Keratinocyte (primary cell): ENCODE measurements at regions not wholly inside any gene's neighbourhood (a gene's known extent, or its start where the extent isn't known, plus 50 kb on each side); places are given as distances from the start of the nearest gene placed in this dataset.

Source experiments
- DNase-seq: peaks from one replicate; pipeline ENCODE4 v3.0.0-alpha.2; 2011; ENCODE audit warnings: low read depth, missing footprints, low spot score
- FAIRE-seq: peaks from 2 replicates; lab custom pipeline; 2011; peaks lifted over from hg19 to GRCh38; lab: Jason Lieb, UNC
- H2AFZ ChIP-seq: 2 replicates; pipeline ENCODE4 v1.6.0; 2012; ENCODE audit warnings: low read length, control low read depth, inconsistent platforms; ENCODE audit not compliant: control insufficient read depth
- H3K27ac ChIP-seq: 2 replicates; pipeline ENCODE4 v1.5.1; 2011; ENCODE audit warnings: low read length; ENCODE audit not compliant: control insufficient read depth, insufficient read depth
- H3K27me3 ChIP-seq: 3 replicates; pipeline ENCODE4 v1.6.0; 2011; ENCODE audit warnings: low read length; ENCODE audit not compliant: control insufficient read depth, insufficient read depth; ENCODE audit errors: extremely low read depth
- H3K36me3 ChIP-seq, 2 experiments: 2 replicates in 1 of 2; 3 replicates in 1 of 2; pipeline ENCODE4 v1.5.1; 2011; ENCODE audit warnings: low read length in 2 of 2, mild to moderate bottlenecking in 1 of 2; ENCODE audit not compliant: control insufficient read depth in 2 of 2, insufficient read depth in 2 of 2; ENCODE audit errors: extremely low read depth in 1 of 2
- H3K4me1 ChIP-seq: 3 replicates; pipeline ENCODE4 v1.5.1; 2011; ENCODE audit warnings: low read length; ENCODE audit not compliant: control insufficient read depth, insufficient read depth; ENCODE audit errors: extremely low read depth
- H3K4me2 ChIP-seq: 3 replicates; pipeline ENCODE4 v1.6.0; 2011; ENCODE audit warnings: low read depth, low read length; ENCODE audit not compliant: control insufficient read depth, insufficient read depth; ENCODE audit errors: extremely low read depth
- H3K4me3 ChIP-seq, 3 experiments: fragments of 200-600 bp in 1 of 3; sonication (generic) in 1 of 3; 2 replicates in 2 of 3; 3 replicates in 1 of 3; pipeline ENCODE4 v1.5.1; 2011 to 2016; ENCODE audit warnings: low read length in 3 of 3, mild to moderate bottlenecking in 3 of 3, control low read depth in 2 of 3, inconsistent platforms in 1 of 3, low read depth in 1 of 3, mixed read lengths in 1 of 3, mixed run types in 1 of 3, moderate library complexity in 1 of 3; ENCODE audit not compliant: control insufficient read depth in 2 of 3, insufficient read depth in 2 of 3; ENCODE audit errors: extremely low read depth in 1 of 3
- H3K79me2 ChIP-seq: 2 replicates; pipeline ENCODE4 v1.6.0; 2012; ENCODE audit warnings: low read length; ENCODE audit not compliant: control insufficient read depth, insufficient read depth
- H3K9ac ChIP-seq: 3 replicates; pipeline ENCODE4 v1.6.0; 2011; ENCODE audit warnings: low read length; ENCODE audit not compliant: control insufficient read depth, insufficient read depth; ENCODE audit errors: extremely low read depth
- H3K9me1 ChIP-seq: 3 replicates; pipeline ENCODE4 v1.6.0; 2011; ENCODE audit warnings: low read length; ENCODE audit not compliant: control insufficient read depth, insufficient read depth; ENCODE audit errors: extremely low read depth
- H3K9me3 ChIP-seq: 2 replicates; pipeline ENCODE4 v1.5.1; 2012; ENCODE audit warnings: low read depth, low read length; ENCODE audit not compliant: control insufficient read depth
- H4K20me1 ChIP-seq: 3 replicates; pipeline ENCODE4 v1.6.0; 2011; ENCODE audit warnings: low read length; ENCODE audit not compliant: control insufficient read depth, insufficient read depth; ENCODE audit errors: extremely low read depth
- EZH2 ChIP-seq: IDR thresholded peaks from one replicate; pipeline ENCODE4 v1.6.1; 2012; ENCODE audit warnings: inconsistent platforms, mild to moderate bottlenecking, low read length, moderate library complexity
- dilution Hi-C: fragments of 300-500 bp; cut with MboI; formaldehyde crosslinking; loops from one replicate; pipeline ENCODE4 v1.7.0; 2020; ENCODE audit warnings: low sequenced_read_pairs; ENCODE audit not compliant: extremely low pct_ligation_motif_present
- TF ChIP-seq, protein P1 (sequence below), 3 experiments: IDR thresholded peaks in 1 of 3; conservative IDR thresholded peaks in 1 of 3; optimal IDR thresholded peaks in 1 of 3; 2 replicates in 2 of 3; 3 replicates in 1 of 3; pipeline versions ENCODE3 to v1.5.1; 2011; ENCODE audit warnings: low read length in 3 of 3, mild to moderate bottlenecking in 3 of 3, moderate library complexity in 2 of 3, control low read depth in 1 of 3, inconsistent platforms in 1 of 3; ENCODE audit not compliant: insufficient read depth in 2 of 3; ENCODE audit errors: extremely low read depth in 1 of 3

GRCh38 chr10:112004075-112004474, 179.5 kb downstream of the GPAM start:
- Histone ChIP-seq H3K9me1 (no peaks in the 10 kb centered on the region), H2AFZ (no peak overlapping the region), H3K9me3 (no peaks in the 10 kb centered on the region), H3K79me2 (no peaks in the 10 kb centered on the region), H3K36me3 (no peaks in the 10 kb centered on the region), H3K4me1 (no peaks in the 10 kb centered on the region), H3K4me3 (no peak overlapping the region), H3K27me3 (no peaks in the 10 kb centered on the region), H4K20me1 (no peaks in the 10 kb centered on the region), H3K9ac (no peak overlapping the region), H3K27ac (no peak overlapping the region), H3K4me2 (no peak overlapping the region)
- dilution Hi-C loops = no loop called here
- DNase-seq (no peak), FAIRE-seq (no peak)
- TF ChIP-seq, protein P1, sequence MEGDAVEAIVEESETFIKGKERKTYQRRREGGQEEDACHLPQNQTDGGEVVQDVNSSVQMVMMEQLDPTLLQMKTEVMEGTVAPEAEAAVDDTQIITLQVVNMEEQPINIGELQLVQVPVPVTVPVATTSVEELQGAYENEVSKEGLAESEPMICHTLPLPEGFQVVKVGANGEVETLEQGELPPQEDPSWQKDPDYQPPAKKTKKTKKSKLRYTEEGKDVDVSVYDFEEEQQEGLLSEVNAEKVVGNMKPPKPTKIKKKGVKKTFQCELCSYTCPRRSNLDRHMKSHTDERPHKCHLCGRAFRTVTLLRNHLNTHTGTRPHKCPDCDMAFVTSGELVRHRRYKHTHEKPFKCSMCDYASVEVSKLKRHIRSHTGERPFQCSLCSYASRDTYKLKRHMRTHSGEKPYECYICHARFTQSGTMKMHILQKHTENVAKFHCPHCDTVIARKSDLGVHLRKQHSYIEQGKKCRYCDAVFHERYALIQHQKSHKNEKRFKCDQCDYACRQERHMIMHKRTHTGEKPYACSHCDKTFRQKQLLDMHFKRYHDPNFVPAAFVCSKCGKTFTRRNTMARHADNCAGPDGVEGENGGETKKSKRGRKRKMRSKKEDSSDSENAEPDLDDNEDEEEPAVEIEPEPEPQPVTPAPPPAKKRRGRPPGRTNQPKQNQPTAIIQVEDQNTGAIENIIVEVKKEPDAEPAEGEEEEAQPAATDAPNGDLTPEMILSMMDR (optimal IDR thresholded peaks at IDR 0.05 in 1 of 3, IDR thresholded peaks at IDR 0.05 in 1 of 3, conservative IDR thresholded peaks at IDR 0.05 in 1 of 3; ENCODE audit: extremely low read depth in 1 of 3, insufficient read depth in 2 of 3, low read length in 3 of 3) = no peak
- TF ChIP-seq EZH2 = no peak

GRCh38 chr10:112005044-112005443, 178.5 kb downstream of the GPAM start:
- TF ChIP-seq EZH2 = no peak
- TF ChIP-seq, protein P1 (optimal IDR thresholded peaks at IDR 0.05 in 1 of 3, IDR thresholded peaks at IDR 0.05 in 1 of 3, conservative IDR thresholded peaks at IDR 0.05 in 1 of 3; ENCODE audit: extremely low read depth in 1 of 3, insufficient read depth in 2 of 3, low read length in 3 of 3) = no peak
- H2AFZ ChIP-seq = no peak overlapping the region
- dilution Hi-C loops = no loop called here
- H3K36me3 ChIP-seq = no peaks in the 10 kb centered on the region
- H3K9me1 ChIP-seq = no peaks in the 10 kb centered on the region
- H3K9ac ChIP-seq = no peak overlapping the region
- FAIRE-seq (no peak), DNase-seq (no peak)
- no peaks in the 10 kb centered on the region for H4K20me1 ChIP-seq
- no peaks in the 10 kb centered on the region for H3K27me3 ChIP-seq
- H3K4me1 ChIP-seq = no peaks in the 10 kb centered on the region
- H3K79me2 ChIP-seq = no peaks in the 10 kb centered on the region
- no peak overlapping the region for H3K4me2 ChIP-seq
- H3K9me3 ChIP-seq = no peaks in the 10 kb centered on the region
- no peak overlapping the region for H3K4me3 ChIP-seq
- no peak overlapping the region for H3K27ac ChIP-seq
